B cell (primary cell): ENCODE measurements at regions not wholly inside any gene's neighbourhood (a gene's known extent, or its start where the extent isn't known, plus 50 kb on each side); places are given as distances from the start of the nearest gene placed in this dataset.

Experiments
- ATAC-seq: fragments of 200-7000 bp; cut with Tn5 transposase; one replicate; pipeline ENCODE4 v1.10.0; 2021; ENCODE audit warnings: low read depth, mild to moderate bottlenecking, moderate number of reproducible peaks, moderate library complexity
- CTCF ChIA-PET: fragments of 350-600 bp; sonication (Branson Sonifier 250); formaldehyde crosslinking; loops from one replicate; lab custom pipeline; 2021; ENCODE audit warnings: antibody characterized with exemption, inconsistent platforms; lab: Charles Lee
- POLR2A ChIA-PET: fragments of 350-600 bp; sonication (Branson Sonifier 250); formaldehyde crosslinking; loops from one replicate; lab custom pipeline; 2021; ENCODE audit warnings: antibody characterized with exemption; lab: Charles Lee
- DNase-seq: peaks from one replicate; pipeline ENCODE4 v3.0.0; 2013
- H2AFZ ChIP-seq: 2 replicates; pipeline ENCODE4 v1.6.1; 2012; ENCODE audit warnings: mild to moderate bottlenecking, low read depth, low read length; ENCODE audit not compliant: insufficient read depth, poor library complexity, severe bottlenecking
- H3K27ac ChIP-seq, 2 donors: 1 replicate in 1 of 2; 2 replicates in 1 of 2; pipeline ENCODE4 v1.5.1; 2012 to 2013; ENCODE audit warnings: low read length in 2 of 2, mild to moderate bottlenecking in 2 of 2, moderate library complexity in 1 of 2
- H3K27me3 ChIP-seq, 4 experiments: fragments of 200-600 bp in 1 of 4; sonication (generic) in 1 of 4; replicated peaks in 1 of 4; 1 replicate in 2 of 4; 2 replicates in 2 of 4; pipeline versions ENCODE4 v1.6.1 to v1.7.0; 2013 to 2016; ENCODE audit warnings: low read length in 3 of 4, mild to moderate bottlenecking in 2 of 4, mixed read lengths in 1 of 4, moderate library complexity in 1 of 4; ENCODE audit not compliant: insufficient read depth in 4 of 4, control insufficient read depth in 3 of 4; ENCODE audit errors: control extremely low read depth in 1 of 4
- H3K36me3 ChIP-seq, 2 experiments: replicated peaks in 1 of 2; 1 replicate in 1 of 2; 2 replicates in 1 of 2; pipeline versions ENCODE4 v1.6.1 to v1.7.1; 2013; ENCODE audit warnings: low read length in 1 of 2; ENCODE audit not compliant: insufficient read depth in 2 of 2, control insufficient read depth in 1 of 2; ENCODE audit errors: control extremely low read depth in 1 of 2, extremely low read depth in 1 of 2
- H3K4me1 ChIP-seq, 2 donors: fragments of 200-600 bp in 1 of 2; sonication (generic) in 1 of 2; 1 replicate in 1 of 2; 2 replicates in 1 of 2; pipeline versions ENCODE4 v1.5.1 to v1.6.1; 2013 to 2017; ENCODE audit warnings: low read length in 2 of 2; ENCODE audit not compliant: control insufficient read depth in 2 of 2, insufficient read depth in 2 of 2
- H3K4me2 ChIP-seq: replicated peaks from 2 replicates; pipeline ENCODE3; 2012; ENCODE audit warnings: mild to moderate bottlenecking, low read depth, low read length; ENCODE audit not compliant: poor library complexity, severe bottlenecking
- H3K4me3 ChIP-seq, 5 experiments: fragments of 200-600 bp in 1 of 5; sonication (generic) in 1 of 5; 1 replicate in 3 of 5; 2 replicates in 2 of 5; pipeline versions ENCODE4 v1.5.1 to v1.7.0; 2011 to 2016; ENCODE audit warnings: low read length in 4 of 5, mild to moderate bottlenecking in 4 of 5, low read depth in 2 of 5, control low read depth in 1 of 5, moderate library complexity in 1 of 5; ENCODE audit not compliant: insufficient read depth in 1 of 5; ENCODE audit errors: control extremely low read depth in 1 of 5, extremely low read depth in 1 of 5
- H3K79me2 ChIP-seq: fragments of 200-600 bp; sonication (generic); one replicate; pipeline ENCODE4 v1.6.0; 2016; ENCODE audit warnings: low read length; ENCODE audit not compliant: control insufficient read depth, insufficient read depth
- H3K9ac ChIP-seq: fragments of 200-600 bp; sonication (generic); 2 replicates; pipeline ENCODE4 v1.6.1; 2017; ENCODE audit warnings: mild to moderate bottlenecking, low read length, moderate library complexity
- H3K9me3 ChIP-seq, 3 donors: one replicate each; pipeline versions ENCODE4 v1.6.1 to v1.7.1; 2013; ENCODE audit warnings: low read length in 2 of 3; ENCODE audit not compliant: control insufficient read depth in 2 of 3, insufficient read depth in 1 of 3; ENCODE audit errors: control extremely low read depth in 1 of 3
- H4K20me1 ChIP-seq: 2 replicates; pipeline ENCODE4 v1.6.0; 2012; ENCODE audit warnings: mild to moderate bottlenecking, low read length; ENCODE audit not compliant: insufficient read depth, control insufficient read depth, poor library complexity, severe bottlenecking
- H3K27ac Mint-ChIP-seq: one replicate; pipeline ENCODE4 v1.8.0; 2021; ENCODE audit warnings: mixed read lengths
- H3K27me3 Mint-ChIP-seq: one replicate; pipeline ENCODE4 v1.8.0; 2021; ENCODE audit warnings: mixed read lengths
- H3K4me1 Mint-ChIP-seq: one replicate; pipeline ENCODE4 v1.8.0; 2021; ENCODE audit warnings: mixed read lengths
- H3K4me3 Mint-ChIP-seq: one replicate; pipeline ENCODE4 v1.8.0; 2021; ENCODE audit warnings: mixed read lengths
- H3K9me3 Mint-ChIP-seq: one replicate; pipeline ENCODE4 v1.8.0; 2022; ENCODE audit warnings: mixed read lengths; ENCODE audit not compliant: insufficient read depth
- CTCF ChIP-seq: fragments of 200-600 bp; IDR thresholded peaks from one replicate; pipeline ENCODE4 v1.8.0; 2022; ENCODE audit warnings: antibody characterized with exemption, mild to moderate bottlenecking
- EZH2 ChIP-seq: IDR thresholded peaks from 2 replicates; pipeline ENCODE4 v1.6.1; 2012; ENCODE audit warnings: borderline replicate concordance, low read depth, mild to moderate bottlenecking, moderate library complexity, low read length; ENCODE audit not compliant: insufficient read depth, poor library complexity, severe bottlenecking
- WGBS: methylation state at CpG from one replicate; pipeline ENCODE4 v1.1.5; 2013; ENCODE audit warnings: missing lambda C conversion rate; ENCODE audit not compliant: insufficient coverage; 5-methylcytosine and 5-hydroxymethylcytosine counted together
- intact Hi-C: fragments of 100-400 bp; cut with micrococcal nuclease; formaldehyde crosslinking; loops from one replicate; pipeline ENCODE4 v1.10.0; 2022

- no peak overlapping the region for H3K4me3 ChIP-seq
- H3K9me3 Mint-ChIP-seq, result peaks cover 3% of the 10 kb centered on the region
Measured at GRCh38 chr11:92306966-92307510, 82.4 kb downstream of the FAT3 start.

GRCh38 chr11:92308366-92308765, 83.7 kb downstream of the FAT3 start:
- intact Hi-C loops, result no loop called here
- Histone ChIP-seq H3K27me3 (no peaks in the 10 kb centered on the region), H3K79me2 (no peaks in the 10 kb centered on the region), H3K9ac (no peak overlapping the region), H3K4me2 (no peak overlapping the region), H3K36me3 (no peaks in the 10 kb centered on the region), H4K20me1 (no peaks in the 10 kb centered on the region), H3K4me1 (no peaks in the 10 kb centered on the region), H2AFZ (no peak overlapping the region), H3K9me3 (no peaks in the 10 kb centered on the region), H3K27ac (no peak overlapping the region), H3K4me3 (no peak overlapping the region)
- Mint-ChIP-seq H3K4me3 (no peak overlapping the region), H3K27ac (no peak overlapping the region), H3K4me1 (no peaks in the 10 kb centered on the region), H3K9me3 (peaks cover 3% of the 10 kb centered on the region), H3K27me3 (no peaks in the 10 kb centered on the region)
- CTCF ChIA-PET, result no interaction called here
- DNase-seq (no peak), ATAC-seq (no peak)
- TF ChIP-seq CTCF (no peak), EZH2 (no peak)
- POLR2A ChIA-PET, result no interaction called here

More at GRCh38 chr11:92306966-92307510, 82.4 kb downstream of the FAT3 start:
- WGBS, result no CpG with 5 or more reads among the region's 1 CpG
- Histone ChIP-seq H3K27me3 (no peaks in the 10 kb centered on the region), H3K27ac (no peak overlapping the region), H3K9ac (no peak overlapping the region), H3K79me2 (no peaks in the 10 kb centered on the region), H3K9me3 (no peaks in the 10 kb centered on the region), H3K4me1 (no peaks in the 10 kb centered on the region), H3K36me3 (no peaks in the 10 kb centered on the region), H2AFZ (no peak overlapping the region), H3K4me2 (no peak overlapping the region), H4K20me1 (no peaks in the 10 kb centered on the region)
- no peaks in the 10 kb centered on the region for H3K27me3 Mint-ChIP-seq
- DNase-seq (no peak), ATAC-seq (no peak)
- H3K4me1 Mint-ChIP-seq, result no peaks in the 10 kb centered on the region
- no peak overlapping the region for H3K27ac Mint-ChIP-seq
- ChIA-PET POLR2A (no interaction called here), CTCF (no interaction called here)
- TF ChIP-seq CTCF, result no peak
- no peak for TF ChIP-seq EZH2
- no peak overlapping the region for H3K4me3 Mint-ChIP-seq
- intact Hi-C loops, result no loop called here
